ENCODE measurements at regions not wholly inside any gene's neighbourhood (a gene's known extent, or its start where the extent isn't known, plus 50 kb on each side); places are given as distances from the start of the nearest gene placed in this dataset.
"Not testable (repeated sequence)": the region's sequence is repeated elsewhere in the genome, so short reads cannot be mapped to it uniquely, and the experiment has no call there.

- H3K27ac ChIP-seq (ENCODE audit: low read depth, low read length); H3K14ac ChIP-seq (ENCODE audit: insufficient read length); H4K20me1 ChIP-seq (replicated peaks in 1 of 2; ENCODE audit: control insufficient read depth in 1 of 2, insufficient read depth in 2 of 2, low read length in 2 of 2); H3K27me3 ChIP-seq (replicated peaks in 1 of 4; ENCODE audit: control insufficient read depth in 3 of 4, extremely low read depth in 1 of 4, insufficient read depth in 3 of 4, low read length in 3 of 4); H3K79me2 ChIP-seq (ENCODE audit: control insufficient read depth in 1 of 2, insufficient read depth in 2 of 2, low read length in 2 of 2); H2AK5ac ChIP-seq (ENCODE audit: low read depth, low read length); H3K4me2 ChIP-seq (ENCODE audit: insufficient read depth in 1 of 2, low read depth in 2 of 2, low read length in 2 of 2); H4K91ac ChIP-seq (replicated peaks; ENCODE audit: insufficient read length, low read length); H4K5ac ChIP-seq (ENCODE audit: insufficient read length, low read depth, low read length); H2BK20ac ChIP-seq (ENCODE audit: low read length); H2BK5ac ChIP-seq (ENCODE audit: low read depth, low read length); H3K56ac ChIP-seq (replicated peaks; ENCODE audit: insufficient read length, low read depth, low read length); H3K23ac ChIP-seq (ENCODE audit: insufficient read length); POLR2A ChIA-PET (ENCODE audit: partially characterized antibody); H3K4ac ChIP-seq (replicated peaks; ENCODE audit: insufficient read length, low read depth, low read length); H2BK120ac ChIP-seq (replicated peaks; ENCODE audit: low read depth, low read length); H3K79me1 ChIP-seq (ENCODE audit: low read depth, low read length); H2AFZ ChIP-seq (ENCODE audit: low read length); H3K4me3 ChIP-seq (ENCODE audit: extremely low read depth in 1 of 4, insufficient read depth in 2 of 4, low read depth in 3 of 4, low read length in 4 of 4); H2BK15ac ChIP-seq (ENCODE audit: low read length); H3K36me3 ChIP-seq (ENCODE audit: control insufficient read depth in 2 of 4, insufficient read depth in 4 of 4, low read length in 3 of 4); H2BK12ac ChIP-seq (ENCODE audit: low read depth, low read length); FAIRE-seq; H3K4me1 ChIP-seq (replicated peaks in 1 of 4; ENCODE audit: control insufficient read depth in 3 of 4, insufficient read depth in 4 of 4, low read length in 3 of 4); DNase-seq (ENCODE audit: low read depth in 1 of 2, low spot score in 2 of 2); H3K9ac ChIP-seq (replicated peaks in 1 of 4; ENCODE audit: extremely low read depth in 1 of 4, low read depth in 3 of 4, low read length in 3 of 4); H3K23me2 ChIP-seq (ENCODE audit: low read depth, low read length); H3K18ac ChIP-seq (ENCODE audit: extremely low read depth, low read length); H4K8ac ChIP-seq (ENCODE audit: extremely low read depth, insufficient read depth, low read length): not testable (repeated sequence)
- peaks cover 9 to 19% of the 10 kb centered on the region in 2 experiments; a peak in 3 of 4 replicates for H3K9me3 ChIP-seq (ENCODE audit: insufficient read depth in 2 of 2, low read depth in 1 of 2, low read length in 1 of 2)
- WGBS, 2 experiments (ENCODE audit: extremely low coverage in 1 of 2, insufficient coverage in 1 of 2, insufficient read length in 1 of 2, insufficient replicate concordance in 2 of 2, low coverage in 1 of 2, low lambda C conversion rate in 2 of 2, missing lambda C conversion rate in 1 of 2) = 82% methylated on average over 7 of the region's 7 CpGs; no CpG with 5 or more reads in 1 of the 2 experiments
- CTCF ChIA-PET (ENCODE audit: partially characterized antibody) = interaction anchor here (1.6 kb wide), 1 partner anchor 15 kb away, joined by 4 read pairs; no protein-coding TSS in a partner anchor
These were observed 117.0 kb downstream of the SDHAF3 start for GRCh38 chr7:97234494-97234893.
